Neural crest cell (in vitro differentiated cells): ENCODE measurements at regions not wholly inside any gene's neighbourhood (a gene's known extent, or its start where the extent isn't known, plus 50 kb on each side); places are given as distances from the start of the nearest gene placed in this dataset.

Experiments used
- DNase-seq: peaks from one replicate; pipeline ENCODE4 v3.0.0; 2021; ENCODE audit warnings: low read depth, mixed read lengths, low spot score
- H3K27ac Mint-ChIP-seq: one replicate; pipeline ENCODE4 v1.8.0; 2021; ENCODE audit warnings: mild to moderate bottlenecking, mixed read lengths; ENCODE audit not compliant: unreplicated experiment
- H3K27me3 Mint-ChIP-seq: 2 replicates; pipeline ENCODE4 v1.8.0; 2021; ENCODE audit warnings: low read depth, mild to moderate bottlenecking, mixed read lengths
- H3K36me3 Mint-ChIP-seq: 2 replicates; pipeline ENCODE4 v1.8.0; 2021; ENCODE audit warnings: low read depth, mild to moderate bottlenecking, mixed read lengths
- H3K4me1 Mint-ChIP-seq: 2 replicates; pipeline ENCODE4 v1.8.0; 2021; ENCODE audit warnings: mixed read lengths
- H3K4me3 Mint-ChIP-seq: one replicate; pipeline ENCODE4 v1.8.0; 2021; ENCODE audit warnings: mild to moderate bottlenecking, mixed read lengths
- H3K9me3 Mint-ChIP-seq: 2 replicates; pipeline ENCODE4 v1.8.0; 2021; ENCODE audit warnings: mixed read lengths
- TF ChIP-seq, protein P1 (sequence below): fragments of 200-600 bp; sonication (generic); conservative IDR thresholded peaks from 2 replicates; pipeline ENCODE4 v1.5.0; 2021; ENCODE audit warnings: antibody characterized with exemption, mild to moderate bottlenecking

DNA sequence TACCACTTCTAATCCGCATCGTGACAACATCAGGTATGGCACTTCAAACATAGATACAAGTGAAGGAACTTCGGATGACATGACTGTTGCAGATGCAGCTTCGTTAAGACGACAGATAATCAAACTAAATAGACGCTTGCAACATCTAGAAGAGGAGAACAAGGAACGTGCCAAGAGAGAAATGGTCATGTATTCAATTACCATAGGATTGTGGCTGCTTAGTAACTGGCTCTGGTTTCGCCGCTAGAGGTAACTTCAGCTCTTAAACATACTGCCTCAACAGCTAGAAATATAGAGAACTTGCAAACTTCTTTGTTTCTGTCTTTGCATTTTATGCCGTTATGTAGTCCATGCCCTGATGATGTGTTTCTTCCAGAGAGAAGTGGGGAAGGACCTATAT lies 530.8 kb upstream of the DIPK2B start:
- Mint-ChIP-seq H3K27ac (no peak overlapping the region), H3K9me3 (peaks cover 9% of the 10 kb centered on the region), H3K27me3 (no peaks in the 10 kb centered on the region), H3K4me1 (no peaks in the 10 kb centered on the region), H3K4me3 (no peak overlapping the region), H3K36me3 (no peaks in the 10 kb centered on the region)
- TF ChIP-seq, protein P1, sequence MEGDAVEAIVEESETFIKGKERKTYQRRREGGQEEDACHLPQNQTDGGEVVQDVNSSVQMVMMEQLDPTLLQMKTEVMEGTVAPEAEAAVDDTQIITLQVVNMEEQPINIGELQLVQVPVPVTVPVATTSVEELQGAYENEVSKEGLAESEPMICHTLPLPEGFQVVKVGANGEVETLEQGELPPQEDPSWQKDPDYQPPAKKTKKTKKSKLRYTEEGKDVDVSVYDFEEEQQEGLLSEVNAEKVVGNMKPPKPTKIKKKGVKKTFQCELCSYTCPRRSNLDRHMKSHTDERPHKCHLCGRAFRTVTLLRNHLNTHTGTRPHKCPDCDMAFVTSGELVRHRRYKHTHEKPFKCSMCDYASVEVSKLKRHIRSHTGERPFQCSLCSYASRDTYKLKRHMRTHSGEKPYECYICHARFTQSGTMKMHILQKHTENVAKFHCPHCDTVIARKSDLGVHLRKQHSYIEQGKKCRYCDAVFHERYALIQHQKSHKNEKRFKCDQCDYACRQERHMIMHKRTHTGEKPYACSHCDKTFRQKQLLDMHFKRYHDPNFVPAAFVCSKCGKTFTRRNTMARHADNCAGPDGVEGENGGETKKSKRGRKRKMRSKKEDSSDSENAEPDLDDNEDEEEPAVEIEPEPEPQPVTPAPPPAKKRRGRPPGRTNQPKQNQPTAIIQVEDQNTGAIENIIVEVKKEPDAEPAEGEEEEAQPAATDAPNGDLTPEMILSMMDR, result no peak
- no peak for DNase-seq

- no peaks in the 10 kb centered on the region for H3K4me1 Mint-ChIP-seq
Observed at GRCh38 chrX:45727761-45728160, 527.1 kb upstream of the DIPK2B start.

DNA sequence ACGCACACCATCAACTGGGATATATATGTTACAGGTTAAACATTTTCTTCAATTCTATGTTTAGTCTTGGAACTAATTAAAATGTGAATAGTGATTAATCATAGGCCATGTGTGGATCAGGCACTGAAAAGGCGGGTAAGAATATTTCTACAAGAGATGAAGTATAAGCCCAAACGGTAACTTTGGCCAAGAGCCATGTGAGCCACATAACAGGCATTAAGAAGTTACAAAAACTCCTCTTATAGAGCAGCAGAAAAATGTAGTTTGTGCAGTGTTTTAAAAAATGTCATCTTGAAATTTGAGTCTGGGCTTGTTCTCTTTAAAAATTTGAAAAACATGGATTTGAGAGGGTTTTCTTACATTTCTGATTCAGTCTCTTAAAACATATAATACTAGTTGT lies 521.8 kb upstream of the DIPK2B start:
- H3K27me3 Mint-ChIP-seq, result no peaks in the 10 kb centered on the region
- H3K4me1 Mint-ChIP-seq, result no peaks in the 10 kb centered on the region
- TF ChIP-seq, protein P1, result no peak
- H3K9me3 Mint-ChIP-seq, result peaks cover 9% of the 10 kb centered on the region
- H3K4me3 Mint-ChIP-seq, result no peak overlapping the region
- H3K36me3 Mint-ChIP-seq, result no peaks in the 10 kb centered on the region
- H3K27ac Mint-ChIP-seq, result no peak overlapping the region
- no peak for DNase-seq

More at GRCh38 chrX:45727761-45728160, 527.1 kb upstream of the DIPK2B start:
- H3K4me3 Mint-ChIP-seq, result no peak overlapping the region
- DNase-seq, result no peak
- peaks cover 3% of the 10 kb centered on the region for H3K9me3 Mint-ChIP-seq
- TF ChIP-seq, protein P1, result no peak
- H3K36me3 Mint-ChIP-seq, result no peaks in the 10 kb centered on the region
- no peaks in the 10 kb centered on the region for H3K27me3 Mint-ChIP-seq
- no peak overlapping the region for H3K27ac Mint-ChIP-seq

- H3K4me3 Mint-ChIP-seq, result no peak overlapping the region
Observed at GRCh38 chrX:45719751-45720501, 519.2 kb upstream of the DIPK2B start.

GRCh38 chrX:45718676-45719075 lies 518.0 kb upstream of the DIPK2B start:
- DNase-seq, result no peak
- H3K4me1 Mint-ChIP-seq, result no peaks in the 10 kb centered on the region
- H3K9me3 Mint-ChIP-seq, result peaks cover 13% of the 10 kb centered on the region
- no peaks in the 10 kb centered on the region for H3K27me3 Mint-ChIP-seq
- H3K36me3 Mint-ChIP-seq, result no peaks in the 10 kb centered on the region
- TF ChIP-seq, protein P1, result no peak
- H3K27ac Mint-ChIP-seq, result no peak overlapping the region
- no peak overlapping the region for H3K4me3 Mint-ChIP-seq

More at GRCh38 chrX:45719751-45720501, 519.2 kb upstream of the DIPK2B start:
- no peaks in the 10 kb centered on the region for H3K27me3 Mint-ChIP-seq
- TF ChIP-seq, protein P1, result no peak
- H3K27ac Mint-ChIP-seq, result no peak overlapping the region
- H3K4me1 Mint-ChIP-seq, result no peaks in the 10 kb centered on the region
- no peak for DNase-seq
- no peaks in the 10 kb centered on the region for H3K36me3 Mint-ChIP-seq
- peaks cover 13% of the 10 kb centered on the region for H3K9me3 Mint-ChIP-seq
